ENCODE measurements at regions not wholly inside any gene's neighbourhood (a gene's known extent, or its start where the extent isn't known, plus 50 kb on each side); places are given as distances from the start of the nearest gene placed in this dataset.

DNA sequence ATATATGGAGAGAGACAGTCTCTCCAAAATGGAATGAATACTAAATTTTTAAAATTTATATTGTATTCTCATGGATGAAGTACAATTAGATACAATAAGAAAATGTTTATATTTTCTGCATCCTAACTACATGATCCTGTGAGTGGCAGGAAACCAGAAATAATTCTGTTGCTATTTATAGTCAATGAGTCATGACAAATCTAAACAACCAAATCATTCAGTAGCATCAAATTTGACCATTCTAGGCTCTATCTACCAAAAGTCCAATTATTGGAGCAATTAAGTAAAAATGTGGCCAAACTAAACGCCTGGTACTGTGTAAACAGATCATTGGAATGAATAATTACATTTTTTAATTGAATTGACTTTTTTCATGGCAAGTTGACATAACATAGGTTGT is 959.8 kb downstream of the EPHA7 start:
- Histone ChIP-seq H3K4me1 (ENCODE audit: control insufficient read depth, extremely low read depth, insufficient read depth, low read length) (no peaks in the 10 kb centered on the region), H3K36me3 (ENCODE audit: control insufficient read depth in 2 of 2, extremely low read depth in 1 of 2, insufficient read depth in 2 of 2, low read length in 2 of 2) (no peaks in the 10 kb centered on the region), H3K4me2 (ENCODE audit: control insufficient read depth, extremely low read depth, insufficient read depth, low read depth, low read length) (no peak overlapping the region), H3K9me3 (ENCODE audit: control insufficient read depth, low read depth, low read length) (no peaks in the 10 kb centered on the region), H3K4me3 (ENCODE audit: control insufficient read depth in 2 of 3, extremely low read depth in 1 of 3, insufficient read depth in 2 of 3, low read depth in 1 of 3, low read length in 3 of 3) (no peak overlapping the region), H3K27me3 (ENCODE audit: control insufficient read depth, extremely low read depth, insufficient read depth, low read length) (no peaks in the 10 kb centered on the region), H4K20me1 (ENCODE audit: control insufficient read depth, extremely low read depth, insufficient read depth, low read length) (no peaks in the 10 kb centered on the region), H2AFZ (ENCODE audit: control insufficient read depth, low read length) (no peak overlapping the region), H3K27ac (ENCODE audit: control insufficient read depth, insufficient read depth, low read length) (no peak overlapping the region), H3K9ac (ENCODE audit: control insufficient read depth, extremely low read depth, insufficient read depth, low read length) (no peak overlapping the region), H3K79me2 (ENCODE audit: control insufficient read depth, insufficient read depth, low read length) (no peaks in the 10 kb centered on the region), H3K9me1 (ENCODE audit: control insufficient read depth, extremely low read depth, insufficient read depth, low read length) (no peaks in the 10 kb centered on the region)
- TF ChIP-seq, protein P1, sequence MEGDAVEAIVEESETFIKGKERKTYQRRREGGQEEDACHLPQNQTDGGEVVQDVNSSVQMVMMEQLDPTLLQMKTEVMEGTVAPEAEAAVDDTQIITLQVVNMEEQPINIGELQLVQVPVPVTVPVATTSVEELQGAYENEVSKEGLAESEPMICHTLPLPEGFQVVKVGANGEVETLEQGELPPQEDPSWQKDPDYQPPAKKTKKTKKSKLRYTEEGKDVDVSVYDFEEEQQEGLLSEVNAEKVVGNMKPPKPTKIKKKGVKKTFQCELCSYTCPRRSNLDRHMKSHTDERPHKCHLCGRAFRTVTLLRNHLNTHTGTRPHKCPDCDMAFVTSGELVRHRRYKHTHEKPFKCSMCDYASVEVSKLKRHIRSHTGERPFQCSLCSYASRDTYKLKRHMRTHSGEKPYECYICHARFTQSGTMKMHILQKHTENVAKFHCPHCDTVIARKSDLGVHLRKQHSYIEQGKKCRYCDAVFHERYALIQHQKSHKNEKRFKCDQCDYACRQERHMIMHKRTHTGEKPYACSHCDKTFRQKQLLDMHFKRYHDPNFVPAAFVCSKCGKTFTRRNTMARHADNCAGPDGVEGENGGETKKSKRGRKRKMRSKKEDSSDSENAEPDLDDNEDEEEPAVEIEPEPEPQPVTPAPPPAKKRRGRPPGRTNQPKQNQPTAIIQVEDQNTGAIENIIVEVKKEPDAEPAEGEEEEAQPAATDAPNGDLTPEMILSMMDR (optimal IDR thresholded peaks at IDR 0.05 in 1 of 3, IDR thresholded peaks at IDR 0.05 in 1 of 3, conservative IDR thresholded peaks at IDR 0.05 in 1 of 3; ENCODE audit: extremely low read depth in 1 of 3, insufficient read depth in 2 of 3, low read length in 3 of 3): no peak
- TF ChIP-seq EZH2 (IDR thresholded peaks at IDR 0.05; ENCODE audit: low read length): no peak
- DNase-seq (ENCODE audit: low read depth, low spot score) (no peak), FAIRE-seq (no peak)
- dilution Hi-C loops (cut with MboI; ENCODE audit: extremely low pct_ligation_motif_present, low sequenced_read_pairs): no loop called here

DNA sequence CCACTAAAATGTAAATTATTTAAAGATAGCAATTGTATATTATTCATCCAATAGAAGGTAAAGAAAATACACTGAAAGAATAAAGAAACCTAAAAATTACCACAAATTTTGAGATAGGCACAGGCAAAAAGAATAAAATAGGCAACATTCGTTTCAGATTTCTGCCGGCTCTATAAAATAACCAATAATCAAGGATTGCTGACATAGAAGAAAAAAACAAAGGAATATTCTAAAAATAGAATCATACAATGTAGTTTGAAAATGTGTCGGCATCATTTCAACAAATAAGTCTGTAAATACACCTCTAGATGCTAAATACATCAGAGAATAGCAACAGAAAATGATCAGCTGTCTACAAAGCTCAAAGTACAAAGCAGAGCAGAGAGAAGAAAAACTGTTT is 973.3 kb downstream of the EPHA7 start:
- H2AFZ ChIP-seq (ENCODE audit: control insufficient read depth, low read length): no peak overlapping the region
- no peaks in the 10 kb centered on the region for H3K4me1 ChIP-seq (ENCODE audit: control insufficient read depth, extremely low read depth, insufficient read depth, low read length)
- no peak for TF ChIP-seq EZH2 (IDR thresholded peaks at IDR 0.05; ENCODE audit: low read length)
- TF ChIP-seq, protein P1 (optimal IDR thresholded peaks at IDR 0.05 in 1 of 3, IDR thresholded peaks at IDR 0.05 in 1 of 3, conservative IDR thresholded peaks at IDR 0.05 in 1 of 3; ENCODE audit: extremely low read depth in 1 of 3, insufficient read depth in 2 of 3, low read length in 3 of 3): no peak
- H3K9me3 ChIP-seq (ENCODE audit: control insufficient read depth, low read depth, low read length): peaks cover 2% of the 10 kb centered on the region
- H3K27ac ChIP-seq (ENCODE audit: control insufficient read depth, insufficient read depth, low read length): no peak overlapping the region
- H3K27me3 ChIP-seq (ENCODE audit: control insufficient read depth, extremely low read depth, insufficient read depth, low read length): no peaks in the 10 kb centered on the region
- no peak overlapping the region for H3K9ac ChIP-seq (ENCODE audit: control insufficient read depth, extremely low read depth, insufficient read depth, low read length)
- H3K4me3 ChIP-seq (ENCODE audit: control insufficient read depth in 2 of 3, extremely low read depth in 1 of 3, insufficient read depth in 2 of 3, low read depth in 1 of 3, low read length in 3 of 3): no peak overlapping the region
- no peak for DNase-seq (ENCODE audit: low read depth, low spot score)
- H3K9me1 ChIP-seq (ENCODE audit: control insufficient read depth, extremely low read depth, insufficient read depth, low read length): no peaks in the 10 kb centered on the region
- no peaks in the 10 kb centered on the region for H4K20me1 ChIP-seq (ENCODE audit: control insufficient read depth, extremely low read depth, insufficient read depth, low read length)
- H3K79me2 ChIP-seq (ENCODE audit: control insufficient read depth, insufficient read depth, low read length): no peaks in the 10 kb centered on the region
- dilution Hi-C loops (cut with MboI; ENCODE audit: extremely low pct_ligation_motif_present, low sequenced_read_pairs): no loop called here
- no peak overlapping the region for H3K4me2 ChIP-seq (ENCODE audit: control insufficient read depth, extremely low read depth, insufficient read depth, low read depth, low read length)
- no peak for FAIRE-seq
- no peaks in the 10 kb centered on the region for H3K36me3 ChIP-seq (ENCODE audit: control insufficient read depth in 2 of 2, extremely low read depth in 1 of 2, insufficient read depth in 2 of 2, low read length in 2 of 2)

All from keratinocyte (primary cell).